PC-9 (cell line): ENCODE measurements at regions not wholly inside any gene's neighbourhood (a gene's known extent, or its start where the extent isn't known, plus 50 kb on each side); places are given as distances from the start of the nearest gene placed in this dataset.
A peak's percentile ranks its signal among the peaks of the same experiment; 100 is the strongest.

Experiments
- BruUV-seq: library from RNA; stranded (reverse); fragments of 400-500 nt; replicated peaks from 2 replicates; lab custom pipeline; 2021; lab: Mats Ljungman, UMichigan
- CTCF ChIA-PET: fragments of 300-600 bp; sonication (Branson Sonifier 250); formaldehyde crosslinking; loops from one replicate; lab custom pipeline; 2022; ENCODE audit warnings: antibody characterized with exemption; lab: Charles Lee
- POLR2A ChIA-PET: fragments of 300-600 bp; sonication (Branson Sonifier 250); formaldehyde crosslinking; loops from one replicate; lab custom pipeline; 2022; ENCODE audit warnings: antibody characterized with exemption; ENCODE audit not compliant: unreplicated experiment; lab: Charles Lee
- DNase-seq, 2 experiments: peaks; one replicate each; pipeline versions ENCODE4 v3.0.0 to v3.0.0-alpha.2; 2015 to 2022; ENCODE audit warnings: mixed read lengths in 1 of 2
- H2AFZ ChIP-seq: fragments of 200-600 bp; sonication (generic); 2 replicates; pipeline ENCODE4 v1.8.1; 2017; ENCODE audit warnings: antibody characterized with exemption
- H3F3A ChIP-seq: fragments of 200-600 bp; sonication (generic); 2 replicates; pipeline ENCODE4 v1.8.1; 2017; ENCODE audit warnings: antibody characterized with exemption, mild to moderate bottlenecking, low read depth; ENCODE audit not compliant: insufficient read depth
- H3K27ac ChIP-seq: fragments of 200-600 bp; sonication (generic); 2 replicates; pipeline ENCODE4 v1.6.1; 2016; ENCODE audit warnings: mixed run types
- H3K27me3 ChIP-seq: fragments of 200-600 bp; sonication (generic); 2 replicates; pipeline ENCODE4 v1.6.1; 2016; ENCODE audit warnings: low read depth, mixed run types; ENCODE audit not compliant: insufficient read depth
- H3K36me3 ChIP-seq: fragments of 200-600 bp; sonication (generic); 2 replicates; pipeline ENCODE4 v1.6.1; 2016; ENCODE audit warnings: low read depth, mixed run types
- H3K4me1 ChIP-seq: fragments of 200-600 bp; sonication (generic); replicated peaks from 2 replicates; pipeline ENCODE4 v1.6.1; 2016; ENCODE audit warnings: mixed run types; ENCODE audit not compliant: insufficient read depth
- H3K4me2 ChIP-seq: fragments of 200-600 bp; sonication (generic); 2 replicates; pipeline ENCODE4 v1.6.1; 2017; ENCODE audit warnings: mixed run types
- H3K4me3 ChIP-seq: fragments of 200-600 bp; sonication (generic); 2 replicates; pipeline ENCODE4 v1.6.1; 2016; ENCODE audit warnings: mixed run types
- H3K79me2 ChIP-seq: fragments of 200-600 bp; sonication (generic); 2 replicates; pipeline ENCODE4 v1.6.1; 2017; ENCODE audit warnings: low read depth, mixed run types
- H3K9me2 ChIP-seq: fragments of 200-600 bp; sonication (generic); 2 replicates; pipeline ENCODE4 v1.8.1; 2017; ENCODE audit warnings: mild to moderate bottlenecking; ENCODE audit not compliant: insufficient read depth
- H3K9me3 ChIP-seq: fragments of 200-600 bp; sonication (generic); 2 replicates; pipeline ENCODE4 v1.8.1; 2016; ENCODE audit warnings: low read depth; ENCODE audit not compliant: insufficient read depth
- H4K20me1 ChIP-seq: fragments of 200-600 bp; sonication (generic); 2 replicates; pipeline ENCODE4 v1.8.1; 2017; ENCODE audit not compliant: insufficient read depth
- CTCF ChIP-seq: fragments of 200-600 bp; sonication (generic); conservative IDR thresholded peaks from 2 replicates; pipeline ENCODE4 v1.6.1; 2017; ENCODE audit warnings: mixed run types, antibody characterized with exemption, mild to moderate bottlenecking, moderate library complexity
- EZH2 ChIP-seq: fragments of 200-600 bp; sonication (generic); IDR thresholded peaks from 2 replicates; pipeline ENCODE4 v1.8.0; 2017; ENCODE audit warnings: antibody characterized with exemption, low read depth
- intact Hi-C: fragments of 100-400 bp; cut with micrococcal nuclease; formaldehyde crosslinking; loops from one replicate; pipeline ENCODE4 v1.10.0; 2022; ENCODE audit not compliant: unreplicated experiment

DNA sequence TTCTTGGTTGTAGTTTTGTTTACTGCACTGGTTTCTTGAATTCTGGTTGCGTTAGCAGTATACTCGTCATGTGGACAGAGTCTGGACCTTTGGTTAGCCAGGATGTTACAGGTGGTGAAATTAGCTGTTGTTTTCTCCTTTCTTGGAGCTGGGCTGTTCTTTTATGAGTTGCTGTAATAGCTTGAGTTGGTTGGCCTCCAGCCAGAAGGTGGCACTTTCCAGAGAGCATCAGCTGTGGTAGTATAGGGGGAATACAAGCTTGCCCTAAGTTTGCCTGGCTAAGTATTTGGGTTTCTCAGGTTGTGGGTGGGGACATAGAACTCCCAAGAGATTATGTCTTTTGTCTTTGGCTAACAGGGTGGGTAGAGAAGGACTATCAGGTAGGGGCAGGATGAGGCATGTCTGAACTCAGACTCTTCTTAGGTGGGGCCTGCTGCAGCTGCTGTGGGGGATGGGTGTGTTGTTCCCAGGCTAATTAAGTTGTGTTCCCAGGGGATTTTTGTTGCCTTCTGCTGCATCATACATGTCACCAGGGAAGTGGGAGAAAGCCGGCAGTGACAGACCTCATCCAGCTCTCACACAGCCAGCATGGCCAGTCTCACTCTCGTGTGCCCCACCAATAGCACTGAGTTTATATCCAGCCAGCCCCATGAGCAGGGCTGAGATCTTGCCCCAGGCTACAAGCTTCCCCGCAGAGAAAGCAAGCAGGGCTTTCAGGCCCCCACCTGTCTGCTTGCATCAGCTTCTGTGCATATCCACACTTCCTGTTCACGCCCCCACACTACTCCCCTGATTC lies 246.7 kb upstream of the TPK1 start:
- Histone ChIP-seq H3K9me3 (no peaks in the 10 kb centered on the region), H3K4me2 (peak overlapping the region; percentile 2; the same call in 1 of the 2 replicates), H3K27me3 (no peaks in the 10 kb centered on the region), H3K9me2 (no peaks in the 10 kb centered on the region), H3F3A (no peaks in the 10 kb centered on the region), H2AFZ (no peak overlapping the region), H3K4me3 (no peak overlapping the region), H3K36me3 (no peaks in the 10 kb centered on the region), H3K27ac (no peak overlapping the region), H4K20me1 (no peaks in the 10 kb centered on the region), H3K79me2 (no peaks in the 10 kb centered on the region), H3K4me1 (no peaks in the 10 kb centered on the region)
- BruUV-seq: no TSS peak
- TF ChIP-seq CTCF (no peak), EZH2 (no peak)
- POLR2A ChIA-PET: no interaction called here
- no peak for DNase-seq
- CTCF ChIA-PET: no interaction called here
- intact Hi-C loops: no loop called here

DNA sequence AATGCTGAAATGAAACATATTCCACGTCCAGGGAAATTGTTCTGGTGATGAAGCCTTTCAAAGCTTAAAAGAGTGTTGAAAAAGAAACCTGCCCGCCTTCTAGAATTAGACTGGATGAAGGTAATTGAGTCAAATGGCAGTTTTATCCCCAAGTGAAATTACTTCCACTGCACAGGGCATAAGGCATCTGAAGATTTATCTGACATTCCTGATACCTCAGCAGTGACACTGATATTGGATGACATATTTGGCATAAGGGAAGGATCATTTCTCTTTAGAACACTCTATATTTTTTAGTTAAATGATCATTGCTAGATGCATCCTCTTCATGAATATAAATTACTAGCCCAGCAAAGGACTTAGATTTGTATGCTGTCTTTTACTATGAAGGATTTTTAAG lies 229.6 kb upstream of the TPK1 start:
- H3K4me2 ChIP-seq: no peak overlapping the region
- H3K9me3 ChIP-seq: no peaks in the 10 kb centered on the region
- intact Hi-C loops: no loop called here
- no peak for TF ChIP-seq CTCF
- TF ChIP-seq EZH2: no peak
- no peaks in the 10 kb centered on the region for H3K4me1 ChIP-seq
- H3K9me2 ChIP-seq: no peaks in the 10 kb centered on the region
- POLR2A ChIA-PET: no interaction called here
- no peaks in the 10 kb centered on the region for H4K20me1 ChIP-seq
- no peak overlapping the region for H3K27ac ChIP-seq
- H2AFZ ChIP-seq: no peak overlapping the region
- H3K36me3 ChIP-seq: no peaks in the 10 kb centered on the region
- no peaks in the 10 kb centered on the region for H3F3A ChIP-seq
- no peaks in the 10 kb centered on the region for H3K79me2 ChIP-seq
- no TSS peak for BruUV-seq
- no peaks in the 10 kb centered on the region for H3K27me3 ChIP-seq
- H3K4me3 ChIP-seq: no peak overlapping the region
- CTCF ChIA-PET: no interaction called here
- DNase-seq: no peak

- Histone ChIP-seq H3K79me2 (no peaks in the 10 kb centered on the region), H4K20me1 (no peaks in the 10 kb centered on the region), H2AFZ (no peak overlapping the region), H3K9me3 (no peaks in the 10 kb centered on the region), H3K4me3 (no peak overlapping the region), H3K4me2 (no peak overlapping the region), H3K4me1 (no peaks in the 10 kb centered on the region), H3K27ac (no peak overlapping the region), H3K27me3 (no peaks in the 10 kb centered on the region), H3F3A (no peaks in the 10 kb centered on the region), H3K36me3 (no peaks in the 10 kb centered on the region), H3K9me2 (no peaks in the 10 kb centered on the region)
- DNase-seq: no peak
- TF ChIP-seq CTCF (no peak), EZH2 (no peak)
- ChIA-PET POLR2A (no interaction called here), CTCF (no interaction called here)
- BruUV-seq: no TSS peak
- intact Hi-C loops: no loop called here
Measured at GRCh38 chr7:145064114-145064513, 228.3 kb upstream of the TPK1 start.
